ENCODE measurements at regions not wholly inside any gene's neighbourhood (a gene's known extent, or its start where the extent isn't known, plus 50 kb on each side); places are given as distances from the start of the nearest gene placed in this dataset.

DNA sequence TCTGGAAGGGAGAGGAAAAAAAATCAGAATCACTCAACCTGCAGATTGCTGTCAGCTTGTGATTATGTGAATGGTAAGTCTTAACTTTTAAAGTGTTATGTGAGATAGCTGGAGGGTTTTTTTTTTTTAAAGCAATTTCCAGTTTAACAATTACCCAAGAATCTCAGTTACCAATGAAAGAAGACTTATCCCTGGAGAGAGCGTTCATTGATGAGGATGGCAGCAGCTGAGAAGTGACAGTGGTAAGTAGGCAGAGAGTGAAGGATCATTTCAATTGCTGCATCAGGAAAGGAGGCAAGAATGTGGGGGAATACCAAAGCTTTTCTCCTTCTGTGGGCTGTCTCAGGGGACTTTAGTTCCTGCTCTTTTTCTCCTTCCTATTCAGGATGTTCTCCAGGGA is 370.2 kb upstream of the C9orf72 start:
- H3F3A ChIP-seq (ENCODE audit: insufficient read depth, low read depth), result no peaks in the 10 kb centered on the region
- intact Hi-C loops (cut with micrococcal nuclease; ENCODE audit: unreplicated experiment), result no loop called here
- no peak overlapping the region for H3K4me3 ChIP-seq
- no TSS peak for BruUV-seq (replicated peaks)
- POLR2A ChIA-PET (ENCODE audit: unreplicated experiment), result no interaction called here
- no peaks in the 10 kb centered on the region for H3K79me2 ChIP-seq (ENCODE audit: low read depth)
- no peak for DNase-seq
- H3K36me3 ChIP-seq (ENCODE audit: low read depth), result no peaks in the 10 kb centered on the region
- no peaks in the 10 kb centered on the region for H3K9me2 ChIP-seq (ENCODE audit: insufficient read depth)
- H3K27me3 ChIP-seq (ENCODE audit: insufficient read depth, low read depth), result no peaks in the 10 kb centered on the region
- CTCF ChIA-PET, result no interaction called here
- no peak overlapping the region for H3K4me2 ChIP-seq
- no peak for TF ChIP-seq EZH2 (IDR thresholded peaks at IDR 0.05; ENCODE audit: low read depth)
- TF ChIP-seq, protein P1, sequence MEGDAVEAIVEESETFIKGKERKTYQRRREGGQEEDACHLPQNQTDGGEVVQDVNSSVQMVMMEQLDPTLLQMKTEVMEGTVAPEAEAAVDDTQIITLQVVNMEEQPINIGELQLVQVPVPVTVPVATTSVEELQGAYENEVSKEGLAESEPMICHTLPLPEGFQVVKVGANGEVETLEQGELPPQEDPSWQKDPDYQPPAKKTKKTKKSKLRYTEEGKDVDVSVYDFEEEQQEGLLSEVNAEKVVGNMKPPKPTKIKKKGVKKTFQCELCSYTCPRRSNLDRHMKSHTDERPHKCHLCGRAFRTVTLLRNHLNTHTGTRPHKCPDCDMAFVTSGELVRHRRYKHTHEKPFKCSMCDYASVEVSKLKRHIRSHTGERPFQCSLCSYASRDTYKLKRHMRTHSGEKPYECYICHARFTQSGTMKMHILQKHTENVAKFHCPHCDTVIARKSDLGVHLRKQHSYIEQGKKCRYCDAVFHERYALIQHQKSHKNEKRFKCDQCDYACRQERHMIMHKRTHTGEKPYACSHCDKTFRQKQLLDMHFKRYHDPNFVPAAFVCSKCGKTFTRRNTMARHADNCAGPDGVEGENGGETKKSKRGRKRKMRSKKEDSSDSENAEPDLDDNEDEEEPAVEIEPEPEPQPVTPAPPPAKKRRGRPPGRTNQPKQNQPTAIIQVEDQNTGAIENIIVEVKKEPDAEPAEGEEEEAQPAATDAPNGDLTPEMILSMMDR (conservative IDR thresholded peaks at IDR 0.05), result no peak
- H3K27ac ChIP-seq, result no peak overlapping the region
- no peaks in the 10 kb centered on the region for H3K4me1 ChIP-seq (replicated peaks; ENCODE audit: insufficient read depth)
- no peak overlapping the region for H2AFZ ChIP-seq
- H3K9me3 ChIP-seq (ENCODE audit: insufficient read depth, low read depth), result no peaks in the 10 kb centered on the region
- H4K20me1 ChIP-seq (ENCODE audit: insufficient read depth), result no peaks in the 10 kb centered on the region

GRCh38 chr9:27945386-27945785 is 372.1 kb upstream of the C9orf72 start:
- Histone ChIP-seq H3K79me2 (ENCODE audit: low read depth) (no peaks in the 10 kb centered on the region), H2AFZ (no peak overlapping the region), H3K9me3 (ENCODE audit: insufficient read depth, low read depth) (no peaks in the 10 kb centered on the region), H4K20me1 (ENCODE audit: insufficient read depth) (no peaks in the 10 kb centered on the region), H3K27me3 (ENCODE audit: insufficient read depth, low read depth) (no peaks in the 10 kb centered on the region), H3K4me2 (no peak overlapping the region), H3K9me2 (ENCODE audit: insufficient read depth) (no peaks in the 10 kb centered on the region), H3K27ac (no peak overlapping the region), H3K36me3 (ENCODE audit: low read depth) (no peaks in the 10 kb centered on the region), H3F3A (ENCODE audit: insufficient read depth, low read depth) (no peaks in the 10 kb centered on the region), H3K4me1 (replicated peaks; ENCODE audit: insufficient read depth) (no peaks in the 10 kb centered on the region), H3K4me3 (no peak overlapping the region)
- intact Hi-C loops (cut with micrococcal nuclease; ENCODE audit: unreplicated experiment), result no loop called here
- ChIA-PET POLR2A (ENCODE audit: unreplicated experiment) (no interaction called here), CTCF (no interaction called here)
- BruUV-seq (replicated peaks), result no TSS peak
- TF ChIP-seq, protein P1 (conservative IDR thresholded peaks at IDR 0.05), result no peak
- no peak for DNase-seq

DNA sequence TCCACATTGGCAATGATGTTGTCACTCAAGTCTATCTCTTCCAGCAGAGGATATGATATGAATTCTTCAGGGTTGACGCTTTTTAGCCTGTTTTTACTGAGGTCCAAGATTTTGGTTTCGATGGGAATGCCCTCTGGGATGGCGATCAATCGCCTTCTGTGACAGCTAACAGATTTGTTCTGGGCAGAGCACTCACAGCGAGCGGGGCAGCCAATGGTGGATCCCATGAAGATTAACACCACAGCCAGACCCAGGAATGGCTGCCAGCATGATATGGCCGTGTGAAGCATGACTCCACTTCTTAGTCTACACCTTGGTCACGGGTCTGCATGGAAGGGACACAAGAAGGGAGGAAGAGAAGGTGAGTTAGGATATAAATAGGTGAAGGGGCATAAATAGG is 377.1 kb upstream of the C9orf72 start:
- no peak overlapping the region for H3K4me2 ChIP-seq
- H3K9me3 ChIP-seq (ENCODE audit: insufficient read depth, low read depth), result no peaks in the 10 kb centered on the region
- no peak overlapping the region for H2AFZ ChIP-seq
- H3K27me3 ChIP-seq (ENCODE audit: insufficient read depth, low read depth), result no peaks in the 10 kb centered on the region
- no peak overlapping the region for H3K27ac ChIP-seq
- no TSS peak for BruUV-seq (replicated peaks)
- no peaks in the 10 kb centered on the region for H3K9me2 ChIP-seq (ENCODE audit: insufficient read depth)
- TF ChIP-seq EZH2 (IDR thresholded peaks at IDR 0.05; ENCODE audit: low read depth), result no peak
- TF ChIP-seq, protein P1 (conservative IDR thresholded peaks at IDR 0.05), result no peak
- POLR2A ChIA-PET (ENCODE audit: unreplicated experiment), result no interaction called here
- intact Hi-C loops (cut with micrococcal nuclease; ENCODE audit: unreplicated experiment), result no loop called here
- H3F3A ChIP-seq (ENCODE audit: insufficient read depth, low read depth), result no peaks in the 10 kb centered on the region
- CTCF ChIA-PET, result no interaction called here
- H4K20me1 ChIP-seq (ENCODE audit: insufficient read depth), result no peaks in the 10 kb centered on the region
- DNase-seq, result no peak
- no peaks in the 10 kb centered on the region for H3K4me1 ChIP-seq (replicated peaks; ENCODE audit: insufficient read depth)
- no peaks in the 10 kb centered on the region for H3K79me2 ChIP-seq (ENCODE audit: low read depth)
- no peak overlapping the region for H3K4me3 ChIP-seq
- no peaks in the 10 kb centered on the region for H3K36me3 ChIP-seq (ENCODE audit: low read depth)

All from PC-9 (cell line).